WTC11 (cell line): ENCODE measurements at regions not wholly inside any gene's neighbourhood (a gene's known extent, or its start where the extent isn't known, plus 50 kb on each side); places are given as distances from the start of the nearest gene placed in this dataset.

Source experiments
- ATAC-seq: fragments of 200-7000 bp; cut with Tn5 transposase; 2 replicates; pipeline ENCODE4 v1.10.0; 2021; ENCODE audit warnings: mild to moderate bottlenecking, moderate library complexity
- CTCF ChIA-PET: fragments of 300-600 bp; sonication (Branson Sonifier 250); formaldehyde crosslinking; loops from one replicate; lab custom pipeline; 2021; ENCODE audit warnings: antibody characterized with exemption; lab: Charles Lee
- POLR2A ChIA-PET: fragments of 350-600 bp; sonication (Branson Sonifier 250); formaldehyde crosslinking; loops from one replicate; lab custom pipeline; 2021; ENCODE audit warnings: antibody characterized with exemption; lab: Charles Lee
- DNase-seq: peaks from one replicate; pipeline ENCODE4 v3.0.0; 2021; ENCODE audit warnings: low spot score
- H3K27ac Mint-ChIP-seq: 2 replicates; pipeline ENCODE4 v1.8.0; 2021; ENCODE audit warnings: mixed read lengths
- H3K27me3 Mint-ChIP-seq: 2 replicates; pipeline ENCODE4 v1.8.0; 2021; ENCODE audit warnings: low read depth, mild to moderate bottlenecking, moderate library complexity, mixed read lengths
- H3K36me3 Mint-ChIP-seq: 2 replicates; pipeline ENCODE4 v1.8.0; 2021; ENCODE audit warnings: mixed read lengths
- H3K4me1 Mint-ChIP-seq: 2 replicates; pipeline ENCODE4 v1.8.0; 2022; ENCODE audit warnings: mixed read lengths
- H3K4me3 Mint-ChIP-seq: 2 replicates; pipeline ENCODE4 v1.8.0; 2021; ENCODE audit warnings: mild to moderate bottlenecking, moderate library complexity, mixed read lengths
- H3K9me3 Mint-ChIP-seq: 2 replicates; pipeline ENCODE4 v1.8.0; 2021; ENCODE audit warnings: mixed read lengths
- CBFB ChIP-seq: sonication (generic); formaldehyde crosslinking; IDR thresholded peaks from 2 replicates; pipeline ENCODE4 v1.8.1; 2022; ENCODE audit warnings: mild to moderate bottlenecking, low read depth, missing genetic modification reagents
- ETV6 ChIP-seq: sonication (generic); formaldehyde crosslinking; IDR thresholded peaks from 2 replicates; pipeline ENCODE4 v1.8.1; 2022; ENCODE audit warnings: mild to moderate bottlenecking, missing genetic modification reagents
- FOXK1 ChIP-seq: sonication (generic); formaldehyde crosslinking; IDR thresholded peaks from 2 replicates; pipeline ENCODE4 v1.8.0; 2022; ENCODE audit warnings: mild to moderate bottlenecking, moderate library complexity, missing genetic modification reagents
- FOXP1 ChIP-seq: sonication (generic); formaldehyde crosslinking; IDR thresholded peaks from 2 replicates; pipeline ENCODE4 v1.8.0; 2022; ENCODE audit warnings: missing genetic modification reagents, mild to moderate bottlenecking, moderate library complexity, borderline replicate concordance
- FOXP4 ChIP-seq: sonication (generic); formaldehyde crosslinking; IDR thresholded peaks from 2 replicates; pipeline ENCODE4 v1.8.0; 2022; ENCODE audit warnings: mild to moderate bottlenecking, missing genetic modification reagents
- HMGXB4 ChIP-seq: sonication (generic); formaldehyde crosslinking; IDR thresholded peaks from 2 replicates; pipeline ENCODE4 v1.8.1; 2023; ENCODE audit warnings: mild to moderate bottlenecking, moderate library complexity, missing genetic modification reagents
- KAT7 ChIP-seq: sonication (generic); formaldehyde crosslinking; IDR thresholded peaks from 2 replicates; pipeline ENCODE4 v1.8.1; 2023; ENCODE audit warnings: missing genetic modification reagents, mild to moderate bottlenecking, borderline replicate concordance
- OVOL2 ChIP-seq: fragments of 250-450 bp; sonication (Bioruptor Pico); IDR thresholded peaks from 2 replicates; pipeline ENCODE4 v1.9.0; 2021; ENCODE audit warnings: mild to moderate bottlenecking, borderline replicate concordance
- RORB ChIP-seq: fragments of 250-450 bp; sonication (Bioruptor Pico); IDR thresholded peaks from 2 replicates; pipeline ENCODE4 v1.9.0; 2021; ENCODE audit warnings: mild to moderate bottlenecking
- TCF7 ChIP-seq: sonication (generic); formaldehyde crosslinking; IDR thresholded peaks from 2 replicates; pipeline ENCODE4 v1.8.0; 2022; ENCODE audit warnings: mild to moderate bottlenecking, low read depth, missing genetic modification reagents, moderate library complexity
- TEAD1 ChIP-seq: sonication (generic); formaldehyde crosslinking; IDR thresholded peaks from 2 replicates; pipeline ENCODE4 v1.8.0; 2022; ENCODE audit warnings: mild to moderate bottlenecking, missing genetic modification reagents
- TP53 ChIP-seq: sonication (generic); formaldehyde crosslinking; IDR thresholded peaks from 2 replicates; pipeline ENCODE4 v1.8.1; 2023; ENCODE audit warnings: mild to moderate bottlenecking, missing genetic modification reagents
- USF1 ChIP-seq: sonication (generic); formaldehyde crosslinking; IDR thresholded peaks from 2 replicates; pipeline ENCODE4 v1.8.0; 2022; ENCODE audit warnings: mild to moderate bottlenecking, missing genetic modification reagents
- USF2 ChIP-seq: sonication (generic); formaldehyde crosslinking; IDR thresholded peaks from 2 replicates; pipeline ENCODE4 v1.8.1; 2023; ENCODE audit warnings: mild to moderate bottlenecking, missing genetic modification reagents, moderate library complexity
- ZNF138 ChIP-seq: sonication (generic); formaldehyde crosslinking; conservative IDR thresholded peaks from 2 replicates; pipeline ENCODE4 v1.8.1; 2022; ENCODE audit warnings: mild to moderate bottlenecking, moderate library complexity, missing genetic modification reagents
- ZNF396 ChIP-seq: fragments of 250-450 bp; sonication (Bioruptor Pico); IDR thresholded peaks from 2 replicates; pipeline ENCODE4 v1.8.0; 2021; ENCODE audit warnings: mild to moderate bottlenecking, moderate library complexity, borderline replicate concordance
- ZNF416 ChIP-seq: fragments of 250-450 bp; sonication (Bioruptor Pico); IDR thresholded peaks from 2 replicates; pipeline ENCODE4 v1.9.0; 2021; ENCODE audit warnings: mild to moderate bottlenecking, inconsistent platforms
- TF ChIP-seq, protein P1 (sequence below): sonication (generic); formaldehyde crosslinking; IDR thresholded peaks from 2 replicates; pipeline ENCODE4 v1.8.1; 2023; ENCODE audit warnings: mild to moderate bottlenecking, missing genetic modification reagents
- TF ChIP-seq, protein P2 (sequence below): fragments of 250-450 bp; sonication (Bioruptor Pico); IDR thresholded peaks from 2 replicates; pipeline ENCODE4 v1.9.0; 2021; ENCODE audit warnings: mild to moderate bottlenecking
- TF ChIP-seq, protein P3 (sequence below): sonication (generic); formaldehyde crosslinking; IDR thresholded peaks from 2 replicates; pipeline ENCODE4 v1.8.1; 2023; ENCODE audit warnings: mild to moderate bottlenecking, missing genetic modification reagents, borderline replicate concordance
- TF ChIP-seq, protein P4 (sequence below): sonication (generic); formaldehyde crosslinking; IDR thresholded peaks from 2 replicates; pipeline ENCODE4 v1.8.1; 2023; ENCODE audit warnings: mild to moderate bottlenecking, missing genetic modification reagents
- TF ChIP-seq, protein P5 (sequence below): fragments of 250-450 bp; sonication (Bioruptor Pico); conservative IDR thresholded peaks from 2 replicates; pipeline ENCODE4 v1.9.0; 2021; ENCODE audit warnings: mild to moderate bottlenecking

DNA sequence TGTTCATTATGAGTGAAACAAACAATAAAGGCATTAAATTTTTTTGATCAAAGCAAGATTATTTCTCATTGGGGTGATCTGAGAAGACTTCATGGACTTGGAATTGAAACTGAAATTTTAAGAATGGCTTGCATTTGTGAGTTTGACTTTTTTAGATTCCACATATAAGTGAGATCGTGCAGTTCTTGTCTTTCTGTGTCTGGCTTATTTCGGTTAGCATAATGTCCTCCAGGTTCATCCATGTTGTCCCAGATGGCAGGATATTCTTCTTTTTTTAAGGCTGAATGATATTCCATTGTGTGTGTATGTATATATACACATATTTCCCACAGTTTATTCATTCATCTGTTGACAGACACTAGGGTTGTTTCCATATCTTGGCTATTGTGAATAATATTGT is 716.5 kb downstream of the PRELID2 start:
- TF ChIP-seq ZNF138 (no peak), USF1 (CRISPR knock-in tag) (no peak), FOXP1 (no peak), OVOL2 (CRISPR knock-in tag) (no peak), TP53 (CRISPR knock-in tag) (no peak), ZNF396 (CRISPR knock-in tag) (no peak), HMGXB4 (CRISPR knock-in tag) (no peak), TCF7 (CRISPR knock-in tag) (no peak), ETV6 (CRISPR knock-in tag) (no peak), FOXK1 (CRISPR knock-in tag) (no peak), TEAD1 (CRISPR knock-in tag) (no peak), FOXP4 (no peak), ZNF416 (CRISPR knock-in tag) (no peak)
- TF ChIP-seq, protein P1, sequence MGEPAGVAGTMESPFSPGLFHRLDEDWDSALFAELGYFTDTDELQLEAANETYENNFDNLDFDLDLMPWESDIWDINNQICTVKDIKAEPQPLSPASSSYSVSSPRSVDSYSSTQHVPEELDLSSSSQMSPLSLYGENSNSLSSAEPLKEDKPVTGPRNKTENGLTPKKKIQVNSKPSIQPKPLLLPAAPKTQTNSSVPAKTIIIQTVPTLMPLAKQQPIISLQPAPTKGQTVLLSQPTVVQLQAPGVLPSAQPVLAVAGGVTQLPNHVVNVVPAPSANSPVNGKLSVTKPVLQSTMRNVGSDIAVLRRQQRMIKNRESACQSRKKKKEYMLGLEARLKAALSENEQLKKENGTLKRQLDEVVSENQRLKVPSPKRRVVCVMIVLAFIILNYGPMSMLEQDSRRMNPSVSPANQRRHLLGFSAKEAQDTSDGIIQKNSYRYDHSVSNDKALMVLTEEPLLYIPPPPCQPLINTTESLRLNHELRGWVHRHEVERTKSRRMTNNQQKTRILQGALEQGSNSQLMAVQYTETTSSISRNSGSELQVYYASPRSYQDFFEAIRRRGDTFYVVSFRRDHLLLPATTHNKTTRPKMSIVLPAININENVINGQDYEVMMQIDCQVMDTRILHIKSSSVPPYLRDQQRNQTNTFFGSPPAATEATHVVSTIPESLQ = no peak
- TF ChIP-seq, protein P2, sequence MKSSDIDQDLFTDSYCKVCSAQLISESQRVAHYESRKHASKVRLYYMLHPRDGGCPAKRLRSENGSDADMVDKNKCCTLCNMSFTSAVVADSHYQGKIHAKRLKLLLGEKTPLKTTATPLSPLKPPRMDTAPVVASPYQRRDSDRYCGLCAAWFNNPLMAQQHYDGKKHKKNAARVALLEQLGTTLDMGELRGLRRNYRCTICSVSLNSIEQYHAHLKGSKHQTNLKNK = no peak
- TF ChIP-seq, protein P3, sequence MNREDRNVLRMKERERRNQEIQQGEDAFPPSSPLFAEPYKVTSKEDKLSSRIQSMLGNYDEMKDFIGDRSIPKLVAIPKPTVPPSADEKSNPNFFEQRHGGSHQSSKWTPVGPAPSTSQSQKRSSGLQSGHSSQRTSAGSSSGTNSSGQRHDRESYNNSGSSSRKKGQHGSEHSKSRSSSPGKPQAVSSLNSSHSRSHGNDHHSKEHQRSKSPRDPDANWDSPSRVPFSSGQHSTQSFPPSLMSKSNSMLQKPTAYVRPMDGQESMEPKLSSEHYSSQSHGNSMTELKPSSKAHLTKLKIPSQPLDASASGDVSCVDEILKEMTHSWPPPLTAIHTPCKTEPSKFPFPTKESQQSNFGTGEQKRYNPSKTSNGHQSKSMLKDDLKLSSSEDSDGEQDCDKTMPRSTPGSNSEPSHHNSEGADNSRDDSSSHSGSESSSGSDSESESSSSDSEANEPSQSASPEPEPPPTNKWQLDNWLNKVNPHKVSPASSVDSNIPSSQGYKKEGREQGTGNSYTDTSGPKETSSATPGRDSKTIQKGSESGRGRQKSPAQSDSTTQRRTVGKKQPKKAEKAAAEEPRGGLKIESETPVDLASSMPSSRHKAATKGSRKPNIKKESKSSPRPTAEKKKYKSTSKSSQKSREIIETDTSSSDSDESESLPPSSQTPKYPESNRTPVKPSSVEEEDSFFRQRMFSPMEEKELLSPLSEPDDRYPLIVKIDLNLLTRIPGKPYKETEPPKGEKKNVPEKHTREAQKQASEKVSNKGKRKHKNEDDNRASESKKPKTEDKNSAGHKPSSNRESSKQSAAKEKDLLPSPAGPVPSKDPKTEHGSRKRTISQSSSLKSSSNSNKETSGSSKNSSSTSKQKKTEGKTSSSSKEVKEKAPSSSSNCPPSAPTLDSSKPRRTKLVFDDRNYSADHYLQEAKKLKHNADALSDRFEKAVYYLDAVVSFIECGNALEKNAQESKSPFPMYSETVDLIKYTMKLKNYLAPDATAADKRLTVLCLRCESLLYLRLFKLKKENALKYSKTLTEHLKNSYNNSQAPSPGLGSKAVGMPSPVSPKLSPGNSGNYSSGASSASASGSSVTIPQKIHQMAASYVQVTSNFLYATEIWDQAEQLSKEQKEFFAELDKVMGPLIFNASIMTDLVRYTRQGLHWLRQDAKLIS (CRISPR knock-in tag) = no peak
- H3K27ac Mint-ChIP-seq = no peak overlapping the region
- CTCF ChIA-PET = no interaction called here
- H3K9me3 Mint-ChIP-seq = peaks cover 2% of the 10 kb centered on the region; the same call in 1 of the 2 replicates
- H3K4me3 Mint-ChIP-seq = no peak overlapping the region
- ATAC-seq (no peak), DNase-seq (no peak)
- POLR2A ChIA-PET = no interaction called here
- H3K27me3 Mint-ChIP-seq = no peaks in the 10 kb centered on the region
- no peaks in the 10 kb centered on the region for H3K36me3 Mint-ChIP-seq
- H3K4me1 Mint-ChIP-seq = peaks cover 1% of the 10 kb centered on the region

- ChIA-PET CTCF (no interaction called here), POLR2A (no interaction called here)
- Mint-ChIP-seq H3K27ac (no peak overlapping the region), H3K9me3 (peaks cover 5% of the 10 kb centered on the region; the same call in 1 of the 2 replicates), H3K36me3 (no peaks in the 10 kb centered on the region), H3K27me3 (no peaks in the 10 kb centered on the region), H3K4me3 (no peak overlapping the region), H3K4me1 (peaks cover 6% of the 10 kb centered on the region)
- ATAC-seq = no peak
- DNase-seq = no peak
- TF ChIP-seq USF2 (CRISPR knock-in tag) = no peak
- no peak for TF ChIP-seq RORB (CRISPR knock-in tag)
- TF ChIP-seq, protein P4, sequence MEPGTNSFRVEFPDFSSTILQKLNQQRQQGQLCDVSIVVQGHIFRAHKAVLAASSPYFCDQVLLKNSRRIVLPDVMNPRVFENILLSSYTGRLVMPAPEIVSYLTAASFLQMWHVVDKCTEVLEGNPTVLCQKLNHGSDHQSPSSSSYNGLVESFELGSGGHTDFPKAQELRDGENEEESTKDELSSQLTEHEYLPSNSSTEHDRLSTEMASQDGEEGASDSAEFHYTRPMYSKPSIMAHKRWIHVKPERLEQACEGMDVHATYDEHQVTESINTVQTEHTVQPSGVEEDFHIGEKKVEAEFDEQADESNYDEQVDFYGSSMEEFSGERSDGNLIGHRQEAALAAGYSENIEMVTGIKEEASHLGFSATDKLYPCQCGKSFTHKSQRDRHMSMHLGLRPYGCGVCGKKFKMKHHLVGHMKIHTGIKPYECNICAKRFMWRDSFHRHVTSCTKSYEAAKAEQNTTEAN (CRISPR knock-in tag) = no peak
- TF ChIP-seq, protein P5, sequence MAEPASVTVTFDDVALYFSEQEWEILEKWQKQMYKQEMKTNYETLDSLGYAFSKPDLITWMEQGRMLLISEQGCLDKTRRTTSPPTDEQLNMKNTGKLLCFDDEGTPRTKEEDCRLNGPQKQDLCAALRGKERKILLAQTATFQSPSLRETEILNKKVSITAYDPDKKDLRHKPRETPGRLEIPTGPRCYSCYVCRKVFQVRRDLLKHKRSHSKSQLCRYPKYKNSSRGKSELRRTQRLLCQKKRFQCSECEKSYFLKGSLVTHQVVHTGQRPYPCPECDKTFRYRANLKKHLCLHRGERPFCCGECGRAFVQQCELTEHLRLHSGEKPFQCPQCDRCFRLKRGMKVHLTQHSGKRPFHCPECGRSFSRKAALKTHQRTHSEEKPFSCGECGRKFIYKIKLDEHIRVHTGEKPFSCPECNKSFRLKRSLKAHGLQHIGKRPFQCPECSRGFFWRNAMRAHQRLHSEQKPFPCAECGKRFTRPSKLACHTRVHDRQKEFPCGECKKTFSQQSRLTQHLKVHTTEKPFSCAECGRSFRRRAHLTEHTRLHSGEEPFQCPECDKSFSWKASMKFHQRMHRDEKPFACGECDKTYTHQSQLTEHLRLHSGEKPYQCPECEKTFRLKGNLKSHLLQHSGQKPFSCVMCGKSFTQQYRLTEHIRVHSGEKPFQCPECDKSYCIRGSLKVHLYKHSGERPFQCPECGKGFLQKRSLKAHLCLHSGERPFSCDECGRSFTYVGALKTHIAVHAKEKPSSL (CRISPR knock-in tag) = no peak
- no peak for TF ChIP-seq CBFB (CRISPR knock-in tag)
- no peak for TF ChIP-seq KAT7 (CRISPR knock-in tag)
Measured at GRCh38 chr5:145118127-145118526, 717.0 kb downstream of the PRELID2 start.
